H1 (cell line): ENCODE measurements at regions not wholly inside any gene's neighbourhood (a gene's known extent, or its start where the extent isn't known, plus 50 kb on each side); places are given as distances from the start of the nearest gene placed in this dataset.

Experiments used
- CTCF ChIA-PET: fragments of 300-600 bp; sonication (Branson Sonifier 250); formaldehyde crosslinking; loops from one replicate; lab custom pipeline; 2021; ENCODE audit not compliant: partially characterized antibody; lab: Charles Lee
- POLR2A ChIA-PET: fragments of 300-600 bp; sonication (Branson Sonifier 250); formaldehyde crosslinking; loops from one replicate; lab custom pipeline; 2021; ENCODE audit warnings: inconsistent platforms; ENCODE audit not compliant: partially characterized antibody; lab: Charles Lee
- DNase-seq, 2 experiments: peaks; one replicate each; pipeline versions ENCODE4 v3.0.0 to v3.0.0-alpha.2; 2010 to 2022; ENCODE audit warnings: low spot score in 2 of 2, low read depth in 1 of 2, mixed read lengths in 1 of 2
- FAIRE-seq: peaks from 2 replicates; lab custom pipeline; 2011; peaks lifted over from hg19 to GRCh38; lab: Jason Lieb, UNC
- H2AFZ ChIP-seq: 2 replicates; pipeline ENCODE4 v1.8.1; 2012; ENCODE audit warnings: low read length, inconsistent platforms
- H2AK5ac ChIP-seq: 2 replicates; pipeline ENCODE4 v1.6.1; 2013; ENCODE audit warnings: low read depth, low read length
- H2BK120ac ChIP-seq: replicated peaks from 2 replicates; pipeline ENCODE3; 2013; ENCODE audit warnings: low read depth, low read length, inconsistent platforms
- H2BK12ac ChIP-seq: 2 replicates; pipeline ENCODE4 v1.6.1; 2013; ENCODE audit warnings: low read depth, low read length
- H2BK15ac ChIP-seq: 2 replicates; pipeline ENCODE4 v1.6.1; 2013; ENCODE audit warnings: low read length
- H2BK20ac ChIP-seq: 2 replicates; pipeline ENCODE4 v1.6.1; 2013; ENCODE audit warnings: low read length
- H2BK5ac ChIP-seq: 2 replicates; pipeline ENCODE4 v1.6.1; 2013; ENCODE audit warnings: low read depth, low read length
- H3K14ac ChIP-seq: 2 replicates; pipeline ENCODE4 v1.6.1; 2013; ENCODE audit warnings: inconsistent platforms; ENCODE audit not compliant: insufficient read length
- H3K18ac ChIP-seq: 2 replicates; pipeline ENCODE4 v1.6.1; 2013; ENCODE audit warnings: low read length; ENCODE audit errors: extremely low read depth
- H3K23ac ChIP-seq: 2 replicates; pipeline ENCODE4 v1.6.1; 2013; ENCODE audit warnings: inconsistent platforms; ENCODE audit not compliant: insufficient read length
- H3K23me2 ChIP-seq: 2 replicates; pipeline ENCODE4 v1.6.1; 2013; ENCODE audit warnings: low read depth, low read length
- H3K27ac ChIP-seq: 2 replicates; pipeline ENCODE4 v1.6.1; 2011; ENCODE audit warnings: low read depth, low read length, inconsistent platforms
- H3K27me3 ChIP-seq, 4 experiments: replicated peaks in 1 of 4; 1 replicate in 1 of 4; 2 replicates in 3 of 4; pipeline versions ENCODE4 v1.6.1 to v1.8.1; 2011 to 2013; ENCODE audit warnings: low read length in 3 of 4, mild to moderate bottlenecking in 3 of 4, inconsistent platforms in 2 of 4, mixed read lengths in 2 of 4, moderate library complexity in 1 of 4; ENCODE audit not compliant: control insufficient read depth in 3 of 4, insufficient read depth in 3 of 4; ENCODE audit errors: extremely low read depth in 1 of 4
- H3K36me3 ChIP-seq, 4 experiments: 2 replicates each; pipeline versions ENCODE4 v1.6.1 to v1.8.1; 2011 to 2013; ENCODE audit warnings: mild to moderate bottlenecking in 4 of 4, low read length in 3 of 4, moderate library complexity in 2 of 4, control low read depth in 1 of 4, inconsistent platforms in 1 of 4; ENCODE audit not compliant: insufficient read depth in 4 of 4, control insufficient read depth in 2 of 4
- H3K4ac ChIP-seq: replicated peaks from 2 replicates; pipeline ENCODE3; 2013; ENCODE audit warnings: low read length, low read depth, mixed read lengths, inconsistent platforms; ENCODE audit not compliant: insufficient read length
- H3K4me1 ChIP-seq, 4 experiments: replicated peaks in 1 of 4; 1 replicate in 1 of 4; 2 replicates in 3 of 4; pipeline versions ENCODE4 v1.6.1 to v1.8.1; 2011 to 2013; ENCODE audit warnings: low read length in 3 of 4, inconsistent platforms in 2 of 4, mixed read lengths in 1 of 4; ENCODE audit not compliant: insufficient read depth in 4 of 4, control insufficient read depth in 3 of 4
- H3K4me2 ChIP-seq, 2 experiments: 2 replicates each; pipeline versions ENCODE4 v1.6.1 to v1.8.1; 2011 to 2013; ENCODE audit warnings: low read depth in 2 of 2, low read length in 2 of 2, control low read depth in 1 of 2, inconsistent platforms in 1 of 2, mild to moderate bottlenecking in 1 of 2; ENCODE audit not compliant: insufficient read depth in 1 of 2
- H3K4me3 ChIP-seq, 4 experiments: fragments of 200-600, 300-600 bp in 1 of 4; sonication (generic), shearing (Covaris generic), sonication (Bioruptor Twin) in 1 of 4; 2 replicates each; pipeline versions ENCODE4 v1.5.1 to v1.8.1; 2011 to 2016; ENCODE audit warnings: low read length in 4 of 4, low read depth in 3 of 4, control low read depth in 2 of 4, inconsistent platforms in 2 of 4, mild to moderate bottlenecking in 2 of 4, mixed read lengths in 1 of 4, moderate library complexity in 1 of 4; ENCODE audit not compliant: insufficient read depth in 2 of 4; ENCODE audit errors: extremely low read depth in 1 of 4
- H3K56ac ChIP-seq: replicated peaks from 2 replicates; pipeline ENCODE3; 2013; ENCODE audit warnings: low read depth, mild to moderate bottlenecking, mixed read lengths, low read length, inconsistent platforms; ENCODE audit not compliant: insufficient read length
- H3K79me1 ChIP-seq: 2 replicates; pipeline ENCODE4 v1.6.1; 2013; ENCODE audit warnings: low read depth, low read length, control low read depth
- H3K79me2 ChIP-seq, 2 experiments: 2 replicates each; pipeline versions ENCODE4 v1.6.1 to v1.8.1; 2012 to 2013; ENCODE audit warnings: low read length in 2 of 2, mild to moderate bottlenecking in 2 of 2, inconsistent platforms in 1 of 2; ENCODE audit not compliant: insufficient read depth in 2 of 2, control insufficient read depth in 1 of 2
- H3K9ac ChIP-seq, 4 experiments: replicated peaks in 1 of 4; 1 replicate in 1 of 4; 2 replicates in 3 of 4; pipeline versions ENCODE4 v1.6.1 to v1.8.1; 2011 to 2013; ENCODE audit warnings: low read depth in 3 of 4, low read length in 3 of 4, control low read depth in 2 of 4, mild to moderate bottlenecking in 2 of 4, moderate library complexity in 2 of 4, inconsistent platforms in 1 of 4; ENCODE audit errors: extremely low read depth in 1 of 4
- H3K9me3 ChIP-seq, 2 experiments: 2 replicates each; pipeline versions ENCODE4 v1.6.1 to v1.8.1; 2012 to 2013; ENCODE audit warnings: mild to moderate bottlenecking in 2 of 2, moderate library complexity in 2 of 2, control low read depth in 1 of 2, inconsistent platforms in 1 of 2, low read depth in 1 of 2, low read length in 1 of 2, mixed read lengths in 1 of 2; ENCODE audit not compliant: insufficient read depth in 2 of 2
- H4K20me1 ChIP-seq, 2 experiments: replicated peaks in 1 of 2; 2 replicates each; pipeline versions ENCODE3 to v1.8.1; 2011 to 2013; ENCODE audit warnings: inconsistent platforms in 2 of 2, low read length in 2 of 2, mild to moderate bottlenecking in 1 of 2; ENCODE audit not compliant: insufficient read depth in 2 of 2, control insufficient read depth in 1 of 2
- H4K5ac ChIP-seq: 2 replicates; pipeline ENCODE4 v1.6.1; 2013; ENCODE audit warnings: low read length, low read depth, mixed read lengths, inconsistent platforms; ENCODE audit not compliant: insufficient read length
- H4K8ac ChIP-seq: 2 replicates; pipeline ENCODE4 v1.8.0; 2013; ENCODE audit warnings: mild to moderate bottlenecking, moderate library complexity, low read length, inconsistent platforms; ENCODE audit not compliant: insufficient read depth; ENCODE audit errors: extremely low read depth
- H4K91ac ChIP-seq: replicated peaks from 2 replicates; pipeline ENCODE3; 2013; ENCODE audit warnings: low read length, mixed read lengths, inconsistent platforms; ENCODE audit not compliant: insufficient read length
- BCL11A ChIP-seq, 2 experiments: IDR thresholded peaks; one replicate each; pipeline ENCODE4 v1.6.1; 2011; ENCODE audit warnings: low read depth in 2 of 2, low read length in 2 of 2, mild to moderate bottlenecking in 2 of 2
- CEBPB ChIP-seq: IDR thresholded peaks from 2 replicates; pipeline ENCODE4 v1.6.1; 2012; ENCODE audit warnings: low read depth, low read length
- JUN ChIP-seq: IDR thresholded peaks from 2 replicates; pipeline ENCODE4 v1.6.1; 2011; ENCODE audit warnings: low read depth, mild to moderate bottlenecking, improper control_type of control experiment, low read length
- JUND ChIP-seq: IDR thresholded peaks from 2 replicates; pipeline ENCODE4 v1.6.1; 2011; ENCODE audit warnings: mild to moderate bottlenecking, improper control_type of control experiment, low read length
- KDM1A ChIP-seq: fragments of 200-600, 300-600 bp; sonication (generic); IDR thresholded peaks from 2 replicates; pipeline ENCODE4 v1.7.1; 2016; ENCODE audit warnings: mild to moderate bottlenecking, low read length, borderline replicate concordance
- NANOG ChIP-seq: IDR thresholded peaks from 2 replicates; pipeline ENCODE4 v1.6.1; 2011; ENCODE audit warnings: low read length, low read depth, mild to moderate bottlenecking, inconsistent platforms; ENCODE audit not compliant: insufficient read depth, poor library complexity, severe bottlenecking
- PHF8 ChIP-seq: fragments of 200-600 bp; sonication (generic); conservative IDR thresholded peaks from 2 replicates; pipeline ENCODE4 v1.7.1; 2012; ENCODE audit warnings: low read depth, mild to moderate bottlenecking, inconsistent platforms, low read length, moderate library complexity
- POLR2AphosphoS5 ChIP-seq: IDR thresholded peaks from 2 replicates; pipeline ENCODE4 v1.6.1; 2011; ENCODE audit warnings: low read depth, low read length
- RAD21 ChIP-seq, 2 experiments: IDR thresholded peaks in 1 of 2; conservative IDR thresholded peaks in 1 of 2; 2 replicates each; pipeline ENCODE4 v1.6.1; 2011; ENCODE audit warnings: low read depth in 2 of 2, low read length in 2 of 2, improper control_type of control experiment in 1 of 2, inconsistent platforms in 1 of 2, mild to moderate bottlenecking in 1 of 2, moderate library complexity in 1 of 2
- RFX5 ChIP-seq: IDR thresholded peaks from 2 replicates; pipeline ENCODE4 v1.6.1; 2011; ENCODE audit warnings: low read depth, low read length, improper control_type of control experiment, borderline replicate concordance
- RXRA ChIP-seq: IDR thresholded peaks from 2 replicates; pipeline ENCODE4 v1.6.1; 2011; ENCODE audit warnings: low read depth, mild to moderate bottlenecking, low read length, moderate library complexity; ENCODE audit not compliant: insufficient read depth
- SIX5 ChIP-seq: IDR thresholded peaks from 2 replicates; pipeline ENCODE4 v1.6.1; 2011; ENCODE audit warnings: mild to moderate bottlenecking, low read depth, low read length
- SP2 ChIP-seq: IDR thresholded peaks from 2 replicates; pipeline ENCODE4 v1.6.1; 2012; ENCODE audit warnings: mild to moderate bottlenecking, low read length, inconsistent platforms
- SP4 ChIP-seq: IDR thresholded peaks from 2 replicates; pipeline ENCODE4 v1.6.1; 2012; ENCODE audit warnings: low read length, inconsistent platforms
- SUZ12 ChIP-seq: fragments of 200-600 bp; sonication (generic); IDR thresholded peaks from 2 replicates; pipeline ENCODE4 v1.6.1; 2012; ENCODE audit warnings: mild to moderate bottlenecking, inconsistent platforms, low read length, moderate library complexity, mixed read lengths
- TAF1 ChIP-seq: IDR thresholded peaks from 2 replicates; pipeline ENCODE4 v1.6.1; 2011; ENCODE audit warnings: mild to moderate bottlenecking, low read depth, low read length
- TBP ChIP-seq: IDR thresholded peaks from 2 replicates; pipeline ENCODE4 v1.6.1; 2011; ENCODE audit warnings: low read depth, low read length, improper control_type of control experiment
- WGBS, 2 experiments: shearing (Covaris generic) in 1 of 2; methylation state at CpG; one replicate each; pipeline versions ENCODE4 v1.1.6 to v1.1.7; 2013 to 2015; ENCODE audit warnings: low lambda C conversion rate in 2 of 2, mixed read lengths in 2 of 2, inconsistent platforms in 1 of 2, low coverage in 1 of 2, missing lambda C conversion rate in 1 of 2; ENCODE audit not compliant: insufficient replicate concordance in 2 of 2, insufficient coverage in 1 of 2, insufficient read length in 1 of 2; ENCODE audit errors: extremely low coverage in 1 of 2, missing lambda C conversion rate in 1 of 2; 5-methylcytosine and 5-hydroxymethylcytosine counted together

DNA sequence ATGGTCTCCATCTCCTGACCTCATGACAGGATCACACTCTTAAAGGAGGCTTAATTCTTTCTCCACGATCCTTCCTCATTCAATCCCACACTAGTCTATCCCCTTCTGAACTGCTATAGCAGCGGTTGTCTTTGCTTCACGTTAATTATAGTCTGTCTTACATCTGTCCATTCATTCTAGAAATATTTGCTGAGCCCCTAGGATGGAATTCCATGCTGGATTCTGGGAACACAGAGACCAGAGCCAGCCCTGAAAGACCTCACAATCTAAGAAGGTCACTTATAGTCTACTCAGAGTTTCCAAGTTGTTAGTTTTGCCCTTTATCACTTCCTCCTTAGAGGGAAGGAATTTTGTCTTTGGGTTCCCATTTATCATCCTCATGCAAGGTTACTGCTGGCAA is 193.5 kb downstream of the GAS1 start:
- no peak for FAIRE-seq
- Histone ChIP-seq H2AK5ac (no peak overlapping the region), H2BK5ac (no peak overlapping the region), H2BK120ac (no peak overlapping the region), H3K4me3 (no peak overlapping the region), H3K79me2 (no peaks in the 10 kb centered on the region), H2BK20ac (no peak overlapping the region), H4K20me1 (no peaks in the 10 kb centered on the region), H2AFZ (no peak overlapping the region), H3K4ac (no peak overlapping the region), H3K4me1 (no peaks in the 10 kb centered on the region), H3K27me3 (no peaks in the 10 kb centered on the region), H2BK15ac (no peak overlapping the region), H3K23ac (no peak overlapping the region), H4K5ac (no peak overlapping the region), H3K4me2 (no peak overlapping the region), H3K56ac (no peak overlapping the region), H3K9me3 (no peaks in the 10 kb centered on the region), H3K18ac (no peak overlapping the region), H3K79me1 (no peaks in the 10 kb centered on the region), H3K9ac (no peak overlapping the region), H3K14ac (no peak overlapping the region), H3K36me3 (no peaks in the 10 kb centered on the region), H2BK12ac (no peak overlapping the region), H3K23me2 (no peaks in the 10 kb centered on the region), H3K27ac (no peak overlapping the region), H4K8ac (no peak overlapping the region), H4K91ac (no peak overlapping the region)
- WGBS, 2 experiments = 81% methylated on average over 3 of the region's 3 CpGs; no CpG with 5 or more reads in 1 of the 2 experiments
- DNase-seq = no peak
- CTCF ChIA-PET = no interaction called here
- POLR2A ChIA-PET = no interaction called here
- TF ChIP-seq SP2 (no peak), BCL11A (IDR thresholded peaks at IDR 0.05; ENCODE audit: low read depth in 2 of 2, low read length in 2 of 2) (no peak), SP4 (no peak), CEBPB (no peak), SIX5 (no peak), POLR2AphosphoS5 (no peak), TAF1 (no peak), JUND (no peak), NANOG (no peak), SUZ12 (no peak), RAD21 (IDR thresholded peaks at IDR 0.05 in 1 of 2, conservative IDR thresholded peaks at IDR 0.05 in 1 of 2; ENCODE audit: low read depth in 2 of 2, low read length in 2 of 2) (no peak), RXRA (no peak), KDM1A (no peak), RFX5 (no peak), TBP (no peak), JUN (no peak), PHF8 (no peak)
